Erythroblast (primary cell): ENCODE measurements at regions not wholly inside any gene's neighbourhood (a gene's known extent, or its start where the extent isn't known, plus 50 kb on each side); places are given as distances from the start of the nearest gene placed in this dataset.
A peak's percentile ranks its signal among the peaks of the same experiment; 100 is the strongest.
"Not testable (repeated sequence)": the region's sequence is repeated elsewhere in the genome, so short reads cannot be mapped to it uniquely, and the experiment has no call there.

Experiments
- DNase-seq, 2 experiments: peaks; one replicate each; lab custom pipeline; 2025; lab: John Stamatoyannopoulos, UW
- GATA1 ChIP-seq: IDR thresholded peaks from 2 replicates; pipeline ENCODE4 v1.6.1; 2011; ENCODE audit warnings: low read depth, mild to moderate bottlenecking, control low read depth, low read length, moderate library complexity
- POLR2A ChIP-seq: IDR thresholded peaks from 2 replicates; pipeline ENCODE4 v1.6.1; 2011; ENCODE audit warnings: mild to moderate bottlenecking, low read length

GRCh38 chr15:26007151-26007550 lies 144.0 kb upstream of the ATP10A start:
- no peak for DNase-seq
- TF ChIP-seq POLR2A, result no peak
- TF ChIP-seq GATA1, result no peak

GRCh38 chr15:26001201-26001600 lies 138.1 kb upstream of the ATP10A start:
- TF ChIP-seq GATA1 (no peak), POLR2A (no peak)
- DNase-seq, result no peak

GRCh38 chr15:25993506-25993905 lies 130.4 kb upstream of the ATP10A start:
- TF ChIP-seq POLR2A (no peak), GATA1 (no peak)
- no peak for DNase-seq

- no peak for TF ChIP-seq POLR2A
- no peak for TF ChIP-seq GATA1
- DNase-seq, result no peak
These were observed 127.1 kb upstream of the ATP10A start for GRCh38 chr15:25990220-25990619.

GRCh38 chr15:25989327-25989726 lies 126.2 kb upstream of the ATP10A start:
- TF ChIP-seq POLR2A (no peak), GATA1 (no peak)
- DNase-seq, result peak in 1 of 2 experiments; percentile 11

- DNase-seq, result not testable (repeated sequence)
These were observed 125.6 kb upstream of the ATP10A start for GRCh38 chr15:25988716-25989115.

- TF ChIP-seq POLR2A, result no peak
- TF ChIP-seq GATA1, result no peak
- no peak for DNase-seq
These were observed 124.5 kb upstream of the ATP10A start for GRCh38 chr15:25987638-25988037.

- DNase-seq, result no peak
- TF ChIP-seq GATA1, result no peak
- TF ChIP-seq POLR2A, result no peak
These were observed 122.0 kb upstream of the ATP10A start for GRCh38 chr15:25985165-25985564.

GRCh38 chr15:25982736-25983135 lies 119.6 kb upstream of the ATP10A start:
- DNase-seq, result no peak
- TF ChIP-seq GATA1 (no peak), POLR2A (no peak)

- DNase-seq, result no peak
- TF ChIP-seq POLR2A (no peak), GATA1 (no peak)
These were observed 118.0 kb upstream of the ATP10A start for GRCh38 chr15:25981114-25981513.

GRCh38 chr15:25972141-25972675 lies 109.1 kb upstream of the ATP10A start:
- no peak for TF ChIP-seq GATA1
- TF ChIP-seq POLR2A, result no peak
- no peak for DNase-seq

- no peak for DNase-seq
- TF ChIP-seq POLR2A, result no peak
- no peak for TF ChIP-seq GATA1
These were observed 107.9 kb upstream of the ATP10A start for GRCh38 chr15:25971053-25971452.

- TF ChIP-seq POLR2A, result no peak
- no peak for TF ChIP-seq GATA1
- no peak for DNase-seq
These were observed 106.8 kb upstream of the ATP10A start for GRCh38 chr15:25969886-25970285.

GRCh38 chr15:25967116-25967515 lies 104.0 kb upstream of the ATP10A start:
- no peak for TF ChIP-seq GATA1
- DNase-seq, result no peak

- DNase-seq, result no peak
- TF ChIP-seq POLR2A (no peak), GATA1 (no peak)
These were observed 102.2 kb upstream of the ATP10A start for GRCh38 chr15:25965326-25965725.
